ENCODE measurements at regions not wholly inside any gene's neighbourhood (a gene's known extent, or its start where the extent isn't known, plus 50 kb on each side); places are given as distances from the start of the nearest gene placed in this dataset.

GRCh38 chr6:99219788-99220187 lies 129.7 kb downstream of the FAXC start:
- intact Hi-C loops (cut with micrococcal nuclease) = no loop called here
- peak; percentile 20 for DNase-seq (ENCODE audit: unreplicated experiment)
- H3K27me3 Mint-ChIP-seq (ENCODE audit: insufficient read depth, unreplicated experiment) = peaks cover 25% of the 10 kb centered on the region
- ChIA-PET POLR2A (no interaction called here), CTCF (no interaction called here)
- H3K9me3 Mint-ChIP-seq (ENCODE audit: unreplicated experiment) = no peaks in the 10 kb centered on the region
- H3K36me3 Mint-ChIP-seq (ENCODE audit: insufficient read depth, unreplicated experiment) = no peaks in the 10 kb centered on the region
- no peak for TF ChIP-seq CTCF (IDR thresholded peaks at IDR 0.05; ENCODE audit: unreplicated experiment)
- no peaks in the 10 kb centered on the region for H3K4me1 Mint-ChIP-seq (ENCODE audit: insufficient read depth, unreplicated experiment)
- H3K27ac Mint-ChIP-seq (ENCODE audit: low read depth, unreplicated experiment) = no peak overlapping the region
- H3K4me3 Mint-ChIP-seq (ENCODE audit: unreplicated experiment) = no peak overlapping the region
- no TSS peak for BruUV-seq (replicated peaks)

- intact Hi-C loops (cut with micrococcal nuclease) = no loop called here
- BruUV-seq (replicated peaks) = no TSS peak
- no peaks in the 10 kb centered on the region for H3K36me3 Mint-ChIP-seq (ENCODE audit: insufficient read depth, unreplicated experiment)
- peaks cover 25% of the 10 kb centered on the region for H3K27me3 Mint-ChIP-seq (ENCODE audit: insufficient read depth, unreplicated experiment)
- POLR2A ChIA-PET = no interaction called here
- CTCF ChIA-PET = no interaction called here
- H3K9me3 Mint-ChIP-seq (ENCODE audit: unreplicated experiment) = no peaks in the 10 kb centered on the region
- no peaks in the 10 kb centered on the region for H3K4me1 Mint-ChIP-seq (ENCODE audit: insufficient read depth, unreplicated experiment)
- no peak for TF ChIP-seq CTCF (IDR thresholded peaks at IDR 0.05; ENCODE audit: unreplicated experiment)
- DNase-seq (ENCODE audit: unreplicated experiment) = no peak
- H3K27ac Mint-ChIP-seq (ENCODE audit: low read depth, unreplicated experiment) = no peak overlapping the region
- H3K4me3 Mint-ChIP-seq (ENCODE audit: unreplicated experiment) = no peak overlapping the region
Measured at GRCh38 chr6:99216959-99217358, 132.5 kb downstream of the FAXC start.

- H3K9me3 Mint-ChIP-seq (ENCODE audit: unreplicated experiment) = no peaks in the 10 kb centered on the region
- no peak overlapping the region for H3K27ac Mint-ChIP-seq (ENCODE audit: low read depth, unreplicated experiment)
- ChIA-PET CTCF (interaction anchor here (1.1 kb wide), 1 partner anchor 28 kb away, joined by 3 read pairs; no protein-coding TSS in a partner anchor), POLR2A (no interaction called here)
- intact Hi-C loops (cut with micrococcal nuclease) = no loop called here
- H3K4me1 Mint-ChIP-seq (ENCODE audit: insufficient read depth, unreplicated experiment) = no peaks in the 10 kb centered on the region
- BruUV-seq (replicated peaks) = no TSS peak
- H3K4me3 Mint-ChIP-seq (ENCODE audit: unreplicated experiment) = no peak overlapping the region
- TF ChIP-seq CTCF (IDR thresholded peaks at IDR 0.05; ENCODE audit: unreplicated experiment) = no peak
- no peaks in the 10 kb centered on the region for H3K27me3 Mint-ChIP-seq (ENCODE audit: insufficient read depth, unreplicated experiment)
- H3K36me3 Mint-ChIP-seq (ENCODE audit: insufficient read depth, unreplicated experiment) = no peaks in the 10 kb centered on the region
- DNase-seq (ENCODE audit: unreplicated experiment) = no peak
Measured at GRCh38 chr6:99195986-99196655, 153.4 kb downstream of the FAXC start.

GRCh38 chr6:99192561-99192960 lies 156.9 kb downstream of the FAXC start:
- Mint-ChIP-seq H3K36me3 (ENCODE audit: insufficient read depth, unreplicated experiment) (no peaks in the 10 kb centered on the region), H3K27me3 (ENCODE audit: insufficient read depth, unreplicated experiment) (no peaks in the 10 kb centered on the region), H3K4me1 (ENCODE audit: insufficient read depth, unreplicated experiment) (no peaks in the 10 kb centered on the region), H3K9me3 (ENCODE audit: unreplicated experiment) (no peaks in the 10 kb centered on the region), H3K4me3 (ENCODE audit: unreplicated experiment) (no peak overlapping the region), H3K27ac (ENCODE audit: low read depth, unreplicated experiment) (no peak overlapping the region)
- no TSS peak for BruUV-seq (replicated peaks)
- POLR2A ChIA-PET = no interaction called here
- DNase-seq (ENCODE audit: unreplicated experiment) = no peak
- CTCF ChIA-PET = no interaction called here
- intact Hi-C loops (cut with micrococcal nuclease) = no loop called here
- TF ChIP-seq CTCF (IDR thresholded peaks at IDR 0.05; ENCODE audit: unreplicated experiment) = no peak

Measured in MCF 10A (cell line).